Adipocyte (in vitro differentiated cells): ENCODE measurements at regions not wholly inside any gene's neighbourhood (a gene's known extent, or its start where the extent isn't known, plus 50 kb on each side); places are given as distances from the start of the nearest gene placed in this dataset.
A peak's percentile ranks its signal among the peaks of the same experiment; 100 is the strongest.
"Not testable (repeated sequence)": the region's sequence is repeated elsewhere in the genome, so short reads cannot be mapped to it uniquely, and the experiment has no call there.

Source experiments
- DNase-seq: peaks from one replicate; pipeline ENCODE4 v3.0.0-alpha.2; 2015; ENCODE audit warnings: low read depth
- H3K27me3 ChIP-seq: replicated peaks from 2 replicates; pipeline ENCODE4 v1.7.0; 2013; ENCODE audit warnings: mild to moderate bottlenecking, low read length, moderate library complexity; ENCODE audit not compliant: control insufficient read depth, insufficient read depth
- H3K36me3 ChIP-seq: 2 replicates; pipeline ENCODE4 v1.7.0; 2013; ENCODE audit warnings: low read length, mild to moderate bottlenecking, moderate library complexity; ENCODE audit not compliant: control insufficient read depth, insufficient read depth, severe bottlenecking
- H3K4me1 ChIP-seq: 2 replicates; pipeline ENCODE4 v1.7.0; 2013; ENCODE audit warnings: mild to moderate bottlenecking, low read length, moderate library complexity; ENCODE audit not compliant: control insufficient read depth, insufficient read depth
- H3K4me3 ChIP-seq: 2 replicates; pipeline ENCODE4 v1.7.0; 2013; ENCODE audit warnings: mild to moderate bottlenecking, low read length, moderate library complexity
- H3K9ac ChIP-seq: 2 replicates; pipeline ENCODE4 v1.7.0; 2013; ENCODE audit warnings: mild to moderate bottlenecking, low read length, moderate library complexity
- H3K9me3 ChIP-seq: 2 replicates; pipeline ENCODE4 v1.7.0; 2013; ENCODE audit warnings: mild to moderate bottlenecking, low read length, moderate library complexity; ENCODE audit not compliant: control insufficient read depth

GRCh38 chr18:8899000-8899399 lies 193.6 kb downstream of the MTCL1 start:
- DNase-seq = no peak
- Histone ChIP-seq H3K36me3 (no peaks in the 10 kb centered on the region), H3K4me3 (no peak overlapping the region), H3K9me3 (peaks cover 14% of the 10 kb centered on the region), H3K4me1 (no peaks in the 10 kb centered on the region), H3K27me3 (no peaks in the 10 kb centered on the region), H3K9ac (no peak overlapping the region)

GRCh38 chr18:8900552-8900951 lies 195.2 kb downstream of the MTCL1 start:
- peaks cover 24% of the 10 kb centered on the region for H3K9me3 ChIP-seq
- no peaks in the 10 kb centered on the region for H3K36me3 ChIP-seq
- no peak overlapping the region for H3K4me3 ChIP-seq
- H3K27me3 ChIP-seq = no peaks in the 10 kb centered on the region
- no peak overlapping the region for H3K9ac ChIP-seq
- no peaks in the 10 kb centered on the region for H3K4me1 ChIP-seq
- no peak for DNase-seq

GRCh38 chr18:8901019-8901418 lies 195.7 kb downstream of the MTCL1 start:
- Histone ChIP-seq H3K27me3 (no peaks in the 10 kb centered on the region), H3K4me3 (no peak overlapping the region)

GRCh38 chr18:8904316-8904715 lies 198.2 kb upstream of the NDUFV2 start:
- no peak for DNase-seq
- Histone ChIP-seq H3K36me3 (no peaks in the 10 kb centered on the region), H3K4me1 (no peaks in the 10 kb centered on the region), H3K9ac (no peak overlapping the region), H3K9me3 (peaks cover 16% of the 10 kb centered on the region), H3K4me3 (no peak overlapping the region), H3K27me3 (no peaks in the 10 kb centered on the region)

More at GRCh38 chr18:8901019-8901418, 195.7 kb downstream of the MTCL1 start:
- no peak overlapping the region for H3K9ac ChIP-seq
- H3K4me1 ChIP-seq = no peaks in the 10 kb centered on the region
- peaks cover 23% of the 10 kb centered on the region for H3K9me3 ChIP-seq
- no peaks in the 10 kb centered on the region for H3K36me3 ChIP-seq
- DNase-seq = no peak

GRCh38 chr18:8908792-8909510 lies 193.5 kb upstream of the NDUFV2 start:
- H3K36me3 ChIP-seq = no peaks in the 10 kb centered on the region
- no peak for DNase-seq
- H3K4me3 ChIP-seq = no peak overlapping the region
- H3K9ac ChIP-seq = no peak overlapping the region
- H3K9me3 ChIP-seq = peaks cover 12% of the 10 kb centered on the region
- no peaks in the 10 kb centered on the region for H3K27me3 ChIP-seq
- H3K4me1 ChIP-seq = no peaks in the 10 kb centered on the region

GRCh38 chr18:8910186-8910822 lies 192.2 kb upstream of the NDUFV2 start:
- DNase-seq = peak; percentile 40
- Histone ChIP-seq H3K36me3 (no peaks in the 10 kb centered on the region), H3K4me1 (no peaks in the 10 kb centered on the region), H3K4me3 (no peak overlapping the region), H3K9me3 (peaks cover 3% of the 10 kb centered on the region), H3K27me3 (no peaks in the 10 kb centered on the region), H3K9ac (no peak overlapping the region)

- Histone ChIP-seq H3K27me3 (no peaks in the 10 kb centered on the region), H3K4me1 (no peaks in the 10 kb centered on the region), H3K36me3 (no peaks in the 10 kb centered on the region), H3K4me3 (no peak overlapping the region), H3K9me3 (peaks cover 3% of the 10 kb centered on the region), H3K9ac (no peak overlapping the region)
- DNase-seq = no peak
These were observed 191.7 kb upstream of the NDUFV2 start for GRCh38 chr18:8910843-8911242.

- Histone ChIP-seq H3K9me3 (peaks cover 3% of the 10 kb centered on the region), H3K4me1 (no peaks in the 10 kb centered on the region), H3K36me3 (no peaks in the 10 kb centered on the region), H3K9ac (no peak overlapping the region), H3K4me3 (no peak overlapping the region), H3K27me3 (no peaks in the 10 kb centered on the region)
- no peak for DNase-seq
These were observed 190.8 kb upstream of the NDUFV2 start for GRCh38 chr18:8911408-8912340.

- H3K9me3 ChIP-seq = peaks cover 3% of the 10 kb centered on the region
- no peak overlapping the region for H3K9ac ChIP-seq
- H3K4me3 ChIP-seq = no peak overlapping the region
- DNase-seq = no peak
- no peaks in the 10 kb centered on the region for H3K4me1 ChIP-seq
- no peaks in the 10 kb centered on the region for H3K27me3 ChIP-seq
- no peaks in the 10 kb centered on the region for H3K36me3 ChIP-seq
These were observed 189.9 kb upstream of the NDUFV2 start for GRCh38 chr18:8912348-8913326.

- H3K4me1 ChIP-seq, H3K9me3 ChIP-seq, H3K27me3 ChIP-seq, DNase-seq, H3K9ac ChIP-seq, H3K36me3 ChIP-seq, H3K4me3 ChIP-seq: not testable (repeated sequence)
These were observed 188.7 kb upstream of the NDUFV2 start for GRCh38 chr18:8913606-8914403.
